GM21360 (cell line): ENCODE measurements at regions not wholly inside any gene's neighbourhood (a gene's known extent, or its start where the extent isn't known, plus 50 kb on each side); places are given as distances from the start of the nearest gene placed in this dataset.

ENCODE experiments used
- ATAC-seq: cut with Tn5 transposase; IDR thresholded peaks from one replicate; pipeline ENCODE4 v1.9.1; 2021; ENCODE audit warnings: mild to moderate bottlenecking, moderate library complexity; ENCODE audit not compliant: unreplicated experiment

GRCh38 chr7:79593866-79594301 is 140.4 kb upstream of the MAGI2 start:
- ATAC-seq: no peak

- ATAC-seq: no peak
Measured at GRCh38 chr7:79590916-79591623, 137.6 kb upstream of the MAGI2 start.

- ATAC-seq: no peak
Measured at GRCh38 chr7:79590391-79590790, 136.9 kb upstream of the MAGI2 start.

DNA sequence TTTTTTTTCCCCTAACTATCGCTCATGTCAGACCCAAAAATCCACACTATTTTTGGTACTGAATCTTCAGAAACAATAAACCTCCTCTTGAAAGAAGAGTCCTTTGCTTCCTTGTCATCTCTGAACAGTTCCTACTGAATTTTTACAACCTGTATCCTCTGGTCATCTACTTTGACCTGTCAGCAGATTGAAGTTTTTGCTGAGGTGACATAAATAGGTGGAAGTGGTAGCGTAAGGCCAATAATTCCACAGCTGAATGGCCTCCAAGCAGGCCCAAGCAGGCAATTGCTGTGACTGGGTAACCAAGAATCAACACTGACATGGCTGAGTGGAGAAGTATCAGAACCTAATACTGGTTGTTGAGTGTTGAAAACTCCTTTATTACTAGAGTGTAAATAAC is 117.4 kb upstream of the MAGI2 start:
- no peak for ATAC-seq

DNA sequence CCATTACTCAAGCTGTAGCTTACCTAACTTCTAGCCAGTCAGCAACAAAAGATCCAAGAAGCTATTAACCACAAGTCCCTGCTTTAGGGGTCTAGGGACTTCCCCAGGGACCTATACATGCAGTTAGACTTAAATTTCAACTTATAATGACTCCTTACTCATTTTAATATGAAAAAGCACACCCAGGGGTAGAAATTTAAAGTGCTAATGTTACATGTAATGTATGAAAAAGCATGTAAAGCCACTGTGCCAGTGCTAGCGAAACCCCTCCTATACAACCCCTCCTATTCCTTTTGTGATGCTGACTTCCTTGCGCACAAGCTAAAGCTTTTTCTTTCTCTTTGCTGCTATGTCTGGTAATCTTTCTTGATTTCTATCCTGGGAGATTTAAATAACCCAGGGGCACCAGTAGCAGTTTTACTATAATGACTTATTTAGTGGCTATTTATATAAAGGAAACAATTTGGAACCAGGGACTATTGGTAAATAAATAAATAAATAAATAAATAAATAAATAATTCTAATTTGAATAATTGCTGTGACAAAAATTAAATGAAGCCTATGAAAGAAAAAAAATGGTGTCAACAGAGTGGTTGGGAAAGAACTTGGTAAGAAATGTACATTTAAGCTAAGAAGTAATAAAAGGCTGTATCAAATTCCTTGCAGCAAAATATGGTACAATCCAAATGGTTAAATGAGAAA is 110.5 kb upstream of the MAGI2 start:
- no peak for ATAC-seq

DNA sequence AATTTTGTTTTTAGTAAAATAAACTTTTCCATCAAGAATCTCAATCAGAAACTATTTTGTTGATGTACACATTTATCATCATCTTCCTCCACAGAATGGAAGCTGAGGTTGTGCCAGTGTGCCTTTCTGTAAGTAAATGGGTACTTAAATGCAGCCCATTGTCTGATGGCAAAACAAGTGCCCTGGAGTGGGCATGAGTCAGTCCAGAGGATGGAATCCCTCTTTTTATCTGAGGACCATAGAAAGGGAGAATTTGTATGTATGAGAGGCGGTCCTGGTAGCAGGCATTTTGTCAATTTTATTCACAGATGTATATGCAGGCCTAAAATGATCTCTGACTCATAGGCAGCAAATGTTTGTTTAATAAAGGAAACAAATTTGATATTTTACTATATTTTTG is 102.1 kb upstream of the MAGI2 start:
- no peak for ATAC-seq

GRCh38 chr7:79553811-79554555 is 100.5 kb upstream of the MAGI2 start:
- ATAC-seq: no peak

DNA sequence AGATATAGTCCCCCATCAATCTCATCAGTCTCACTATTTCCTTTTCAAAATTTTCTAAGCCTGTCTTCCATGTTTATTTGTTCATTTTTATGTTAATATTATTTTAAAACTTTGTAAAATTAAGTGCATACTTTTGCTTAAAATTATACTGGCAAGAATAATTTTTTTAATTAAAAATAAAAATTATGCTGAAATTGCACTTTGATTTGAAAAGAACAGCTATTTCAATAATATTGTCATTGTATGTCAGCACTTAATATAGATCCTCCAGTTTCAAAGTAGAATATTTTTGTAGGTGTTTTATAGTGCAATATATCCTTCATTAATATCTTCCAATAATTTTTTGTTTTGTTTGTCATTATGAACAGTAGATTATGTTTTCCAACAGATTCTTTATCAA is 99.0 kb upstream of the MAGI2 start:
- no peak for ATAC-seq

DNA sequence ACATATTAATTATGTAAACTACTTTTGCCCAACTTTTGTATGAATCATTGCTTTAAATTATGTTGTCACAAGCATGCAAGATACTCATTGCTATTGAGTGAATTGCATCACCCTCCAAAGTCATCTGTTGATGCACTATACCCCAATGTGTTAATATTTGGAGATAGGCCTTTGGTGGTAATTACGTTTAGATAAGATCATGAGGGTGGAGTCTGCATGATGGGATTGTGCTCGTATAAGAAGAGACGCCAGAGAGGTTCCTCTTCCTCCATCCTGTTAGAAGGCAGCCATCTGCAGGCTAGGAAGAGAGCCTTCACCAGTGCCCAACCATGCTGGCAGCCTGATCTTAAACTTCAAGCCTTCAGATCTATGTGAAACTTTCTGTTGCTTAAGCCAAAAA is 95.3 kb upstream of the MAGI2 start:
- ATAC-seq: no peak

- ATAC-seq: no peak
Measured at GRCh38 chr7:79547132-79547531, 93.7 kb upstream of the MAGI2 start.

DNA sequence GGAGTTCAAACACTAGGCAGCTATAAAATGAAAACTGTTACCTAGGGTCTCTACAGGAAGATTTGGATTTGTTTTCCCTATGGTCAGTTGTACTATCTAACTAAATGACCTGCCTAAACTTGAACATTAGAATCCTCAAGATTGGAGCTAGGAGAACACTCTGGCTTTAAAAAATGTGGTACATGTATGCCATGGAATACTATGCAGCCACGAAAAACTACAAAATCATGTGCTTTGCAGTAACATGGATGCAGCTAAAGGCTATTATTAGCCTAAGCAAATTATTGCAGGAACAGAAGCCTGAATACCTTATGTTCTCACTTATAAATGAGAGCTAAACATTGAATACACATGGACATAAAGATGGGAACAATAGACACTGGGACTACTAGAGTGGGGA is 87.1 kb upstream of the MAGI2 start:
- no peak for ATAC-seq

GRCh38 chr7:79534128-79534527 is 80.7 kb upstream of the MAGI2 start:
- no peak for ATAC-seq

- no peak for ATAC-seq
Measured at GRCh38 chr7:79531905-79532664, 78.6 kb upstream of the MAGI2 start.

DNA sequence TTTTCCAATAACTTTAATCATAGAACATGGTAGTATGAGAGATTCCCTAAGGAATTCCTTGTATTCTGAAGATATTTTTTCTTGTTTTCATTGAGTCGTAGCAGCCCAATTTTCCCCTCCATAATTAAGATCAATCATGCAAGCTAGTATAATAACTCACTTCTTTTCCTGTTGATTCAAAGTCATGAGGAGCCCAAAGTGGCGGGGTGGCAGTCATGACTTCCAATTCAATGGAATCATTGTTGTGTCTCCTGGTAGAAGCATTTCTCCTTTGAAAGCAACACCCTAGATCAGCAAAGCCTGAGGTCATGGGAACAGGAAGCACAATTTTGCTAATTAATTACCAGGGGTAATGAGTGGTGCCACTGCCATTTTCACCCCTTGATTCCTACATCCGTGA is 77.6 kb upstream of the MAGI2 start:
- no peak for ATAC-seq

DNA sequence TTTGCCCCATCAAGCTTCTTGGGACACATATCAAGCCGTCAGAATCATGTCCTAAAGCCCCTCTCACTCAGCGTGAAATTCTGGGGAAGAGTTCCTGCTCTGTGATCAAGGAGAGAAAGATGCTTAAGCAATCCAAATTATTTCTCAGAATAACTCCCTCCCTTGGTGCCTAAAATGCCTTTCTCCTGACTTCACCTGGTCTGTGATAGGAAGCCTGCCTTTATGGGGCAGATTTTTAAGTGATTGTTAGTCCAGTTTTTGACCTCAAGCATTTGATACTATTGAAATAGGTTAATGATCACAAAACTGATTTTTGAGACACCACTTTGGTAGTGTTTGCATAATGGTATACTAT is 76.4 kb upstream of the MAGI2 start:
- ATAC-seq: no peak

DNA sequence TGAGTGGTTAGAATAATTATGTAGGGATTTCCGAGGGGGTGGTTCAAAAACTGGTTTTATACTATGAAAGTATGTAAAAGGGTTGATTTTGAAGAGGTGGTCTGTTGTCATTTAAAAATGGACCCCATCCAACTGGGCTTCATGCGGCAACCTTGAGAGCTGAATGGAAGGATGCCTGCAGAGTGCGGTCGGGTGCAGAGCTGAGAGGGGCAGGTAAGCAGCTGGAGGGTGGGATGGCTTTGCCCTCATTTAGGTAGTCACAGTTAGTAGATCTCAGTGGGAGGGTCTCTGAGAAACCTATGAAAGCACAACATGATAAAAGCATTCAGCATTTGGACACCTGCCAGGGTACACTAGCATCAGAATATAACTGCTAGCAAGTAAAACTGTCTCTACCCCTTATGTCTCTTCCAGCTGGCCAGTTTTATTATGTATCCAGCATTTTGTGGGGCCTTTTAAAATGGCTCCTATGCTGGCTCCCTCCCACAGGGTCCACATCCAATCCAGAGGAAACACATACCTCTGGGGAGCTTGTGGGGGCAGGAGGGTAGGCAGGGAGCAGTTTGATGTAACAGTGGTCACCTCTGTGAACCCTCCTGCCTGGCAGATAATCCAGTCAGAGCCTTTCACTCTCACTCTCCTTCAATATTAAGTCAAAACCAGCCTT is 75.9 kb upstream of the MAGI2 start:
- no peak for ATAC-seq

DNA sequence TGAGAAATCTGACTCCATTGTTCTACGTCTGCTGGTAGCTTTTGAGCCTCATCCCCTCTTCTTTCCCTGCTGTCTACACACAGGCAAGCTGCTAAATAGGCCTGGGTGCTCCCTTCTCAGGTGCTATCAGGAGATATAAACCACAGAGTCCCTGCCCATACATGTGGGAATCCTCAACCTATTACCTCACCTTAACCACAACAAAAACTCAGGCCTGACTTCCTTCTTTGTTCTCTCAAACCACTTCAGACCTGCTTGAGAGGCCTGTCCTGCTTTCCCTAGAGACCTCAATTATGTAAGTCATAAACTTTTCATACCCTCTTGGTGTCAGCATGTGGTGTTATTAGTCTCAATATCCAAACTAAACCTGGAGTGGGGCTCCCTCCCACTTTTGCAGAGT is 75.0 kb upstream of the MAGI2 start:
- no peak for ATAC-seq

DNA sequence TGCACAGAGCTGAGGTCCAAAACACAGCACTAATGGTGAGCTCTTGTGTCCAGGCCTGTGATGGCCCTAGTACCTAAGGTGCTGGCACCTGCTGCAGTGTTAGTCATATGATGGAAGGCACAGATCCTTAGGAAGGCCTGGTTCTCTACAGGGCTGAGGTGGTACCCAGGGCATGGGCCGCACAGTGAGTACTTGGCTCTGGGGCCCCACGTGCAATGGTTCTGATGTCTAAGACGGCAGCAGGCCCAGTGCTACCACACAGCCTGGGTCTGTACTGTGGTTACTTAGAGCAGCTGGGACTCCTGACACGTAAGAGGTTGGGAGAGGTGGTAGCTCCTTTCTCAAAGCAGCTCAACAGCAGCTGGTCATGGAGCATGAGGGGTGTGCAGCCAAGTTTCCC is 70.6 kb upstream of the MAGI2 start:
- no peak for ATAC-seq

DNA sequence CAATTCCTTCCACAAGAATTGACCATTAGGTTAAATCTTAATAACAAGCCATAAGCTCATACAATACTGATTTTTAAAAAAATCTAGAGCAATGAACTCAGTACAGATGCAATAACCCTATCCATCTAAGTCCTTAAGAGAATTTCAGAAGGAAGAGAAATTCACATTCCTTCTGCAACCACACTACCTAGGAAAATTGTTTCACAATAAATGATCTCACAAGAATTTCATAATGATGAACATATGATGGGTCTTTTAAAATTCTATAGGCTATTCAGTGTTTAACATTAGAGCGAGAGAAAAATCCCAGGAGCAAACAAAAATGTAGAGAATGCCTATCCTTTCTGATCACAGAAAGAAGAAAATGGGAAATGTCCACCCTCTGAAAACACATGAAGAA is 70.0 kb upstream of the MAGI2 start:
- ATAC-seq: no peak

- no peak for ATAC-seq
Measured at GRCh38 chr7:79520543-79520942, 67.1 kb upstream of the MAGI2 start.

DNA sequence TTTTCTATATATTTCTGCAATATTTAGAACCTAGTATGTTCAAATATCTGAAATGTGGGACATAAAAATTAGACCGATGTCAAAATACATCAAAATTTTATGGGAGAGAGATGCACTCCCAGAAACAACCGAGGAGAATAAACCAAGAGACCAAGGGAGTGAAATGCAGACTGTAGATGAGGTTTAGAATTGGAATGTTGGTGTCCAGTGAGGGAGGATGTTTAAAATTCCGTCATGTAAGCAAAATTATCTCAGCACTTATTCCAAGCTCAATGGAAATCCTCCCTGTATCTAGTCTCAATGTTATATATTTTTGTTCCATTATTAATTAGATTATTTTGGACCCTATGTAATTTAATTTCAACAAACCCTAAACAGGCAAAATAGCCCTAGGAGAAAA is 61.9 kb upstream of the MAGI2 start:
- ATAC-seq: no peak
